K562 (cell line): ENCODE measurements at regions not wholly inside any gene's neighbourhood (a gene's known extent, or its start where the extent isn't known, plus 50 kb on each side); places are given as distances from the start of the nearest gene placed in this dataset.

ENCODE experiments used
- CREM ChIP-seq: IDR thresholded peaks from 2 replicates; pipeline ENCODE4 v1.6.1; 2014; ENCODE audit warnings: antibody characterized with exemption, low read depth
- ZKSCAN8 ChIP-seq: fragments of 200-800 bp; sonication (Bioruptor generic); IDR thresholded peaks from 2 replicates; pipeline ENCODE4 v1.6.1; 2016; ENCODE audit warnings: missing genetic modification characterization, missing compliant biosample characterization
- TF ChIP-seq, protein P1 (sequence below): IDR thresholded peaks from 3 replicates; pipeline ENCODE4 v1.6.1; 2011; ENCODE audit warnings: borderline replicate concordance, mild to moderate bottlenecking; ENCODE audit not compliant: insufficient read length, insufficient read depth
- TF ChIP-seq, protein P2 (sequence below): sonication (generic); formaldehyde crosslinking; IDR thresholded peaks from 2 replicates; pipeline ENCODE4 v1.8.0; 2022; ENCODE audit warnings: mild to moderate bottlenecking, missing genetic modification reagents

DNA sequence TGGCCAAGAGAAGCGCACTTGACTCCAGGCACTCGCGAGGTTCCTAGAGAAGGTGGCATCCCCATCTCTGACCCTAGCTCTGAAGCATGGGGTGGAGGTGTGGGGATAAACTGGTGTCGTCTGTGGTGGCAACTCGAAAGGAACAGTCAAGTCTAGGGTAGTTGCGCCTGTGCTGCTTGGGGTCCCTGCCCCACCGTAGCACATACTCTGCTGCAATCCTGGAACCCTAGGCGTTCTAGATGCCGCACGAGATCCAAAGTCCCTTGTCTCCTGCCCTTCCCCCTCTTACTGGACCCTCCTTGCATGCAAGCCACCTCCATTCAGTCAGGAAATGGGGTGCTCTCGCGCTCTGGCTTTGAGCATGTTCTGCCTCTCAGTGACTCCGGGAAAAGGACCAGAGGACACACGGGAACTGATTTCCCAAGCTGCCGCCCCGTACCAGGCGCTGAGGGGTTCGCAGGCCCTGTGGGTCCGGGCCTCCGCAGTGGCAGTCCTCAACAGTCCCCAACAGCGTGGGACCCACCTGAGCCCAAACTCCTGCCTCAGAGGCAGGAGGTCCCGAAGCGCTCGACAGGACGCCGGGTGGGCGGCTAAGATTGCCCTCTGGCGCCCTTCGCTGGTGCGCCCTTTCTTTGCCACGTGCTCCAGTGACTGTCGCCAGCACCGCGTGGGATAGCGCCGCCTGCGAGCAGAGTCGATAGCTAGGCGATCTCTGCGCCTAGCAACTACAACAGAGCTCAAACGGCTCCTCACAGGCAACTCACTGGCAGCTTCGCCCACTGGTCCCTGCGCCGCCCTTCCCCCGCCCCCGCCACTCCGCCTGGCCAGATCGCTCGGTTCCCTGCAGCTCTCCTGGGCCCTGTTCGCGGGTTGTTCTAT lies 452.0 kb downstream of the REEP3 start:
- no peak for TF ChIP-seq ZKSCAN8 (CRISPR knock-in tag)
- TF ChIP-seq CREM = no peak
- TF ChIP-seq, protein P1, sequence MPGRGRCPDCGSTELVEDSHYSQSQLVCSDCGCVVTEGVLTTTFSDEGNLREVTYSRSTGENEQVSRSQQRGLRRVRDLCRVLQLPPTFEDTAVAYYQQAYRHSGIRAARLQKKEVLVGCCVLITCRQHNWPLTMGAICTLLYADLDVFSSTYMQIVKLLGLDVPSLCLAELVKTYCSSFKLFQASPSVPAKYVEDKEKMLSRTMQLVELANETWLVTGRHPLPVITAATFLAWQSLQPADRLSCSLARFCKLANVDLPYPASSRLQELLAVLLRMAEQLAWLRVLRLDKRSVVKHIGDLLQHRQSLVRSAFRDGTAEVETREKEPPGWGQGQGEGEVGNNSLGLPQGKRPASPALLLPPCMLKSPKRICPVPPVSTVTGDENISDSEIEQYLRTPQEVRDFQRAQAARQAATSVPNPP = no peak
- TF ChIP-seq, protein P2, sequence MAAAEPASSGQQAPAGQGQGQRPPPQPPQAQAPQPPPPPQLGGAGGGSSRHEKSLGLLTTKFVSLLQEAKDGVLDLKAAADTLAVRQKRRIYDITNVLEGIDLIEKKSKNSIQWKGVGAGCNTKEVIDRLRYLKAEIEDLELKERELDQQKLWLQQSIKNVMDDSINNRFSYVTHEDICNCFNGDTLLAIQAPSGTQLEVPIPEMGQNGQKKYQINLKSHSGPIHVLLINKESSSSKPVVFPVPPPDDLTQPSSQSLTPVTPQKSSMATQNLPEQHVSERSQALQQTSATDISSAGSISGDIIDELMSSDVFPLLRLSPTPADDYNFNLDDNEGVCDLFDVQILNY (CRISPR knock-in tag) = no peak
